ENCODE measurements at regions not wholly inside any gene's neighbourhood (a gene's known extent, or its start where the extent isn't known, plus 50 kb on each side); places are given as distances from the start of the nearest gene placed in this dataset.

DNA sequence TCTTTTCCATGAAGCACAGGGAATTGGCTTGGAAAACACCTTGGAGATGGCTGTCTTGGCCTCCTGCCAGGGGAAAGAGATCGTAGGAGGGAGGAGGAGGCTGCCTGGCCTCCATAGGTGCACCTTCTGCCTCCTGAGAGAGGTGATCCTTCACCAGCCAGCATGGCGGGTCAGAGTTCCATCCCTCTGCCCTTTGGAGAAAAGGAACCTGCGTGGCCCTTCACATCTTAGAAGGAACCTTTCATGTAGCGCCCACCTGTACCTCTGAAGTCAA, 58.2 kb upstream of the DRD2 start:
- H3K4me3 ChIP-seq = no peak overlapping the region
- no peaks in the 10 kb centered on the region for H3K27me3 ChIP-seq
- DNase-seq (ENCODE audit: low spot score in 2 of 2) = no peak
- intact Hi-C loops (cut with DNase I) = loop anchor here (1.0 to 10.0 kb wide), 3 partner anchors 198 to 739 kb away; partner anchors contain the start of gene TTC12
- H3K4me1 ChIP-seq = peaks cover 0 to 2% of the 10 kb centered on the region in 2 donors
- no peaks in the 10 kb centered on the region for H3K36me3 ChIP-seq
- no peaks in the 10 kb centered on the region for H3K9me3 ChIP-seq
- TF ChIP-seq, protein P1, sequence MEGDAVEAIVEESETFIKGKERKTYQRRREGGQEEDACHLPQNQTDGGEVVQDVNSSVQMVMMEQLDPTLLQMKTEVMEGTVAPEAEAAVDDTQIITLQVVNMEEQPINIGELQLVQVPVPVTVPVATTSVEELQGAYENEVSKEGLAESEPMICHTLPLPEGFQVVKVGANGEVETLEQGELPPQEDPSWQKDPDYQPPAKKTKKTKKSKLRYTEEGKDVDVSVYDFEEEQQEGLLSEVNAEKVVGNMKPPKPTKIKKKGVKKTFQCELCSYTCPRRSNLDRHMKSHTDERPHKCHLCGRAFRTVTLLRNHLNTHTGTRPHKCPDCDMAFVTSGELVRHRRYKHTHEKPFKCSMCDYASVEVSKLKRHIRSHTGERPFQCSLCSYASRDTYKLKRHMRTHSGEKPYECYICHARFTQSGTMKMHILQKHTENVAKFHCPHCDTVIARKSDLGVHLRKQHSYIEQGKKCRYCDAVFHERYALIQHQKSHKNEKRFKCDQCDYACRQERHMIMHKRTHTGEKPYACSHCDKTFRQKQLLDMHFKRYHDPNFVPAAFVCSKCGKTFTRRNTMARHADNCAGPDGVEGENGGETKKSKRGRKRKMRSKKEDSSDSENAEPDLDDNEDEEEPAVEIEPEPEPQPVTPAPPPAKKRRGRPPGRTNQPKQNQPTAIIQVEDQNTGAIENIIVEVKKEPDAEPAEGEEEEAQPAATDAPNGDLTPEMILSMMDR (IDR thresholded peaks at IDR 0.05) = no peak
- no peak overlapping the region for H3K27ac ChIP-seq

DNA sequence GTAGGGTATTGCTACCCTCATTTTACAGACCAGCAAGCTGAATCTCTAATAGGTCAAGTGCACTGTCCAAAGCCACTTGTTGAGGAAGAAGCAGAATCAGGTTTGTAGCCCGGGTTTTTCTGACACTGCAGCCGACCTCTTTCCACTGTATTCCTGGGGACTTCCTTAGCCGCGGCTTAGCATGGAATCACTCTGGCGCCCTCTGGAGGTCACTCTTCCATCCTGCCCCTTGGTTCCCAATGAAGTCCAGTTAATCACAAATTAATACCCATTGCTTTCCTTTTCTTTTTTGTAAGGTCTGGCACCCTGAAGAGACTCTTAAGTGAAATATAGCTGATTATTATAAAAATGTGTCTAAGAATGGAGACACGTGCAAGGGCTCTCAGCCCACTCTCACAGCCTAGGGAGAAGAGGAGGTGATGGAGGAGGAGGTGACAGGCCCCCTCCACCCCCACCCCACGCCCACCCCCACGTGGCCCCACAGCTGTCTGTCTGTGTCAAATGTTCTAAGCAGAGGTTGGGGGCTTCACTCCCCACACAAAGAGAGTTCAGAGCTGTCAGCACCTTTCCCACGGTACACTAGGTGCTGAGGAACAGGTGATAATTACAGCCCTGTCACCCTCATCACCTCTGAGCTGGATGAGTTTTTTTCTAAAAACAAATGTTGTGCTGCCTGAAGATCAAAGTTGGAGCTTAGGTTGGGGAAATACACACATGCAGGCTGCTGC, 57.7 kb upstream of the DRD2 start:
- peak in 1 of 2 donors; percentile 81 for DNase-seq (ENCODE audit: low spot score in 2 of 2)
- Histone ChIP-seq H3K9me3 (no peaks in the 10 kb centered on the region), H3K27ac (no peak overlapping the region), H3K27me3 (no peaks in the 10 kb centered on the region), H3K36me3 (no peaks in the 10 kb centered on the region), H3K4me1 (peaks cover 0 to 2% of the 10 kb centered on the region in 2 donors), H3K4me3 (no peak overlapping the region)
- intact Hi-C loops (cut with DNase I) = loop anchor here (1.0 to 10.0 kb wide), 3 partner anchors 198 to 738 kb away; partner anchors contain the start of gene TTC12
- TF ChIP-seq, protein P1 (IDR thresholded peaks at IDR 0.05) = peak; percentile 55 to 86 (median 81)

DNA sequence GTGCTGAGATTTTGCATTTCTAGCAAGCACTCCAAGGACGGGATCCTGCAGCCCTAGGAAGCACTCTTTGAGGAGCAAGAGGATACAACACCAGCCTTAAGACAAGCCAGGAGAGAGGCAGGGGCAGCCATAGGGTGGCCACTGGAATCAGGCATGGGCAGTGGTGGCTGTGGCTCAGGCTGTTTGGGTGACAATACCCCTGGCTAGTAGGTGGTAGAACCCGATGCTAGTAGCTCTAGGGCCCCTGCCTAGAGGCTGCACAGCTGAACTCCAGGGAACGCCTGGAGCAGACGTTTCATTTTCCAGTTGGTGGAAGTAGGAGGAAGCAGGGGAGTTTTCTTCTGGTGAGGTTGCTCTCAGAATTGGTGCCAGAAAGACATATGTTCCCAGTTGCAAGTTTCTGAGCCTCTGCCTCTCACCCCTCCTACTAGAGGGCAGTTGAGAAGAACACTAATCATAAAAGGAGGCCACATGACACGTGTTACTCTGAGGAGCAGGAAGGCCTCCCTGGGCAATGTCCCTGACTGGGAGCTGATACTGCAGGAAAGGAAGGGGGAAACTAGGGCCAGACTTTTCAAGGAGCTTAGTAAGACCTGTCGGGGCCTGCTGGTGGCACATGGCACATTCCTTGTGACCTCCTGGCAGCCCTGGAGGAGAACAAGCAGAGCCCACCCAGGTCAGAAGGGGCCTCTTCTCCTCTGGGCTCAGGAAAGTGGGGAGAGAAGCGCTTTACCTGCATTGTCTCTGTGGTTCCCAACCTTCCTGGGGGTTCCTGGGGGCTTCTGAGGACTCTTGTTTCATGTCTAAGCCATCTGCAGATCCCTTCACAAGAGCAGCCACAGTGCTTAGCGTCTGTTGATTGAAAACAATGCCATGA, 56.6 kb upstream of the DRD2 start:
- TF ChIP-seq, protein P1 (IDR thresholded peaks at IDR 0.05) = no peak
- no peaks in the 10 kb centered on the region for H3K9me3 ChIP-seq

DNA sequence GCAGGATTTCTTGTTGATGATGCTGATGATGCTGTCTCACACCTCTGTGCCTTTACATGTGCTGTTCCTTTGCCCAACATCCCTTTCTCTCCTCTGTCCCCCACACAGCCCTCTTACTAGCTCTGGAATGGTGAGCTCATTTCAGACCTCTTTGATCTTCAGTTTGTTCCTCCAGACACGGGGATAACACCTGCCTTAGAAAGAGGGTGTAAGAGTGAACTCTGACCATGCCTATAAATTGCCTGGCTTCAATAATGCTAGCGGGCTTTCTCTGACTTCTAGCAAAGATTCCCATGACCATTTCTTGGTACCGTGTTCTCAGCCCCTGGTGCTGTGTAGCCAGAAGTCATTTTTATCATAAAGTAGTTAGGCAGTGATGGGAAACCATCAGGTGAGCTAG, 55.9 kb upstream of the DRD2 start:
- peak in 1 of 2 donors; percentile 28 for DNase-seq (ENCODE audit: low spot score in 2 of 2)
- intact Hi-C loops (cut with DNase I) = loop anchor here (5.0 to 10.0 kb wide), 2 partner anchors 219 to 736 kb away; partner anchors contain the start of gene TTC12
- H3K4me3 ChIP-seq = no peak overlapping the region
- H3K27ac ChIP-seq = no peak overlapping the region
- H3K9me3 ChIP-seq = no peaks in the 10 kb centered on the region
- H3K36me3 ChIP-seq = no peaks in the 10 kb centered on the region
- no peaks in the 10 kb centered on the region for H3K27me3 ChIP-seq
- peaks cover 0 to 2% of the 10 kb centered on the region in 2 donors for H3K4me1 ChIP-seq
- TF ChIP-seq, protein P1 (IDR thresholded peaks at IDR 0.05) = no peak

More for the DNA sequence above, 56.6 kb upstream of the DRD2 start:
- no peak overlapping the region for H3K27ac ChIP-seq
- H3K36me3 ChIP-seq = no peaks in the 10 kb centered on the region
- H3K27me3 ChIP-seq = no peaks in the 10 kb centered on the region
- intact Hi-C loops (cut with DNase I) = loop anchor here (5.0 to 10.0 kb wide), 2 partner anchors 220 to 737 kb away; partner anchors contain the start of gene TTC12
- DNase-seq (ENCODE audit: low spot score in 2 of 2) = peak in 1 of 2 donors; percentile 37
- peaks cover 0 to 2% of the 10 kb centered on the region in 2 donors for H3K4me1 ChIP-seq
- H3K4me3 ChIP-seq = no peak overlapping the region

DNA sequence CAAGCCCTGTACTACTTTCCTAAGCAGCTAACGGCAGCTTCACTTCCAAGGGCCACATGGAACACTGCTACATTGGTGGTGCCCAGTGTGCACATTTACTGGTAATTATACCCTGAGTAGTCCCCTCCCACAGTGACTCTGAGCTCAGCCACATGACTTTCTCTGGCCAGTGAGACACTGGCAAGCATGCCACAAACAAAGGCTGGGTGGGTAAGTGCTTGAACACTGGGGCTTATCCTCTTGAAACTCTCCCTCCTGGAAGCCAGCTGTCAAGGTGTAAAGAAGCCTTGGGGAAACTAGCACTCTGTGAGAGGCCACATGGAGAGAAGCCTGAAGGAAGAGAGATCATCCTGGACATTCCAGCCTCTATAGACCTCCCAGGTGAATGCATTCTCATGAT, 54.4 kb upstream of the DRD2 start:
- Histone ChIP-seq H3K4me3 (no peak overlapping the region), H3K27me3 (no peaks in the 10 kb centered on the region), H3K4me1 (peaks cover 0 to 2% of the 10 kb centered on the region in 2 donors), H3K36me3 (no peaks in the 10 kb centered on the region), H3K27ac (no peak overlapping the region), H3K9me3 (no peaks in the 10 kb centered on the region)
- TF ChIP-seq, protein P1 (IDR thresholded peaks at IDR 0.05) = no peak
- DNase-seq (ENCODE audit: low spot score in 2 of 2) = peak in 1 of 2 donors; percentile 35
- intact Hi-C loops (cut with DNase I) = loop anchor here (5.0 to 10.0 kb wide), 2 partner anchors 217 to 735 kb away; partner anchors contain the start of gene TTC12
